IMR-90 (cell line): ENCODE measurements at regions not wholly inside any gene's neighbourhood (a gene's known extent, or its start where the extent isn't known, plus 50 kb on each side); places are given as distances from the start of the nearest gene placed in this dataset.

ENCODE experiments used
- ATAC-seq: fragments of 200-7000 bp; cut with Tn5 transposase; 2 replicates; pipeline ENCODE4 v1.9.1; 2020; ENCODE audit warnings: low read depth, mild to moderate bottlenecking, moderate library complexity
- BruUV-seq: library from RNA; stranded (reverse); fragments of 400-500 nt; replicated peaks from 2 replicates; lab custom pipeline; 2021; lab: Mats Ljungman, UMichigan
- CTCF ChIA-PET: fragments of 300-600 bp; formaldehyde crosslinking; extraction: SDS; loops from one replicate; lab custom pipeline; 2021; ENCODE audit warnings: antibody characterized with exemption; lab: Yijun Ruan, JAX
- POLR2A ChIA-PET: fragments of 300-600 bp; sonication (Branson Sonifier 250); formaldehyde crosslinking; loops from one replicate; lab custom pipeline; 2022; ENCODE audit warnings: antibody characterized with exemption; ENCODE audit not compliant: unreplicated experiment; lab: Charles Lee
- DNase-seq: peaks from one replicate; pipeline ENCODE4 v3.0.0; 2013
- H2AFZ ChIP-seq: replicated peaks from 2 replicates; pipeline ENCODE3; 2013; ENCODE audit warnings: low read length, mild to moderate bottlenecking; ENCODE audit not compliant: poor library complexity
- H2AK5ac ChIP-seq: 2 replicates; pipeline ENCODE4 v1.6.1; 2013; ENCODE audit warnings: low read depth, low read length, inconsistent platforms
- H2AK9ac ChIP-seq: replicated peaks from 2 replicates; pipeline ENCODE3; 2013; ENCODE audit warnings: mild to moderate bottlenecking, low read depth, low read length, moderate library complexity; ENCODE audit not compliant: poor library complexity
- H2BK120ac ChIP-seq: 2 replicates; pipeline ENCODE4 v1.6.1; 2013; ENCODE audit warnings: low read depth, low read length, inconsistent platforms
- H2BK15ac ChIP-seq: 3 replicates; pipeline ENCODE4 v1.6.1; 2013; ENCODE audit warnings: low read depth, low read length, inconsistent platforms
- H2BK20ac ChIP-seq: 2 replicates; pipeline ENCODE4 v1.6.1; 2013; ENCODE audit warnings: low read depth, mild to moderate bottlenecking, inconsistent platforms, low read length, moderate library complexity
- H2BK5ac ChIP-seq: 2 replicates; pipeline ENCODE4 v1.6.1; 2013; ENCODE audit warnings: mild to moderate bottlenecking, low read depth, low read length, inconsistent platforms; ENCODE audit not compliant: poor library complexity, severe bottlenecking
- H3K14ac ChIP-seq: replicated peaks from 2 replicates; pipeline ENCODE4 v1.6.1; 2013; ENCODE audit warnings: low read depth, low read length, inconsistent platforms
- H3K18ac ChIP-seq: 2 replicates; pipeline ENCODE4 v1.6.1; 2013; ENCODE audit warnings: low read depth, low read length, control low read depth
- H3K23ac ChIP-seq: 2 replicates; pipeline ENCODE4 v1.6.1; 2013; ENCODE audit warnings: low read depth, low read length, inconsistent platforms
- H3K27ac ChIP-seq: 2 replicates; pipeline ENCODE4 v1.5.1; 2013; ENCODE audit warnings: mild to moderate bottlenecking, control low read depth, low read length; ENCODE audit not compliant: insufficient read depth
- H3K27me3 ChIP-seq: 2 replicates; pipeline ENCODE4 v1.6.1; 2013; ENCODE audit warnings: low read length; ENCODE audit not compliant: control insufficient read depth, insufficient read depth
- H3K36me3 ChIP-seq: 2 replicates; pipeline ENCODE4 v1.6.1; 2013; ENCODE audit warnings: low read length, mixed read lengths; ENCODE audit not compliant: control insufficient read depth, insufficient read depth
- H3K4ac ChIP-seq: 2 replicates; pipeline ENCODE4 v1.6.1; 2013; ENCODE audit warnings: low read depth, low read length, inconsistent platforms
- H3K4me1 ChIP-seq: 2 replicates; pipeline ENCODE4 v1.6.1; 2013; ENCODE audit warnings: low read length, mixed read lengths; ENCODE audit not compliant: control insufficient read depth, insufficient read depth
- H3K4me2 ChIP-seq: 2 replicates; pipeline ENCODE4 v1.6.1; 2013; ENCODE audit warnings: low read depth, mild to moderate bottlenecking, control low read depth, low read length, moderate library complexity
- H3K4me3 ChIP-seq: 2 replicates; pipeline ENCODE4 v1.5.1; 2013; ENCODE audit warnings: low read depth, mild to moderate bottlenecking, control low read depth, low read length, moderate library complexity; ENCODE audit not compliant: insufficient read depth
- H3K56ac ChIP-seq: 2 replicates; pipeline ENCODE4 v1.6.1; 2013; ENCODE audit warnings: low read length, inconsistent platforms; ENCODE audit not compliant: insufficient read depth; ENCODE audit errors: extremely low read depth
- H3K79me1 ChIP-seq, 2 experiments: 2 replicates each; pipeline ENCODE4 v1.6.1; 2013; ENCODE audit warnings: low read length in 2 of 2, inconsistent platforms in 1 of 2, low read depth in 1 of 2
- H3K9ac ChIP-seq: 2 replicates; pipeline ENCODE4 v1.6.1; 2013; ENCODE audit warnings: low read depth, low read length, control low read depth
- H3K9me1 ChIP-seq: 2 replicates; pipeline ENCODE4 v1.6.1; 2013; ENCODE audit warnings: low read length, inconsistent platforms; ENCODE audit not compliant: insufficient read depth
- H3K9me3 ChIP-seq: 2 replicates; pipeline ENCODE4 v1.6.1; 2013; ENCODE audit warnings: low read length; ENCODE audit not compliant: control insufficient read depth, insufficient read depth
- H4K20me1 ChIP-seq: 2 replicates; pipeline ENCODE4 v1.6.1; 2013; ENCODE audit warnings: low read length, inconsistent platforms; ENCODE audit not compliant: insufficient read depth
- H4K5ac ChIP-seq: 2 replicates; pipeline ENCODE4 v1.6.1; 2013; ENCODE audit warnings: mild to moderate bottlenecking, low read depth, low read length, control low read depth
- H4K8ac ChIP-seq, 2 experiments: 2 replicates each; pipeline ENCODE4 v1.6.1; 2013; ENCODE audit warnings: low read depth in 2 of 2, low read length in 2 of 2, control low read depth in 1 of 2, inconsistent platforms in 1 of 2
- H4K91ac ChIP-seq: 2 replicates; pipeline ENCODE4 v1.6.1; 2013; ENCODE audit warnings: low read depth, low read length, inconsistent platforms; ENCODE audit not compliant: insufficient read depth
- CEBPB ChIP-seq: IDR thresholded peaks from 2 replicates; pipeline ENCODE4 v1.6.1; 2012; ENCODE audit warnings: low read depth, low read length, improper control_type of control experiment
- FOS ChIP-seq: fragments of 150-350 bp; IDR thresholded peaks from 2 replicates; pipeline ENCODE4 v1.6.1; 2016; ENCODE audit warnings: low read depth, low read length
- WGBS, 2 experiments: methylation state at CpG; one replicate each; pipeline versions ENCODE4 v1.1.5 to v1.1.7; 2013; ENCODE audit warnings: missing lambda C conversion rate in 2 of 2; ENCODE audit not compliant: insufficient read length in 1 of 2; ENCODE audit errors: extremely low coverage in 2 of 2; 5-methylcytosine and 5-hydroxymethylcytosine counted together
- dilution Hi-C: fragments of 300-500 bp; cut with HindIII; formaldehyde crosslinking; loops from one replicate; pipeline ENCODE4 v1.14.3; 2018; ENCODE audit warnings: low sequenced_read_pairs; ENCODE audit not compliant: unreplicated experiment
- in situ Hi-C: fragments of 300-500 bp; cut with MboI; formaldehyde crosslinking; loops from 3 replicates; pipeline ENCODE4 v1.14.3; 2019; ENCODE audit warnings: low sequenced_read_pairs, inconsistent platforms, mixed read lengths
- intact Hi-C: fragments of 100-400 bp; cut with micrococcal nuclease; formaldehyde crosslinking; loops from 2 replicates; pipeline ENCODE4 v1.10.0; 2022

DNA sequence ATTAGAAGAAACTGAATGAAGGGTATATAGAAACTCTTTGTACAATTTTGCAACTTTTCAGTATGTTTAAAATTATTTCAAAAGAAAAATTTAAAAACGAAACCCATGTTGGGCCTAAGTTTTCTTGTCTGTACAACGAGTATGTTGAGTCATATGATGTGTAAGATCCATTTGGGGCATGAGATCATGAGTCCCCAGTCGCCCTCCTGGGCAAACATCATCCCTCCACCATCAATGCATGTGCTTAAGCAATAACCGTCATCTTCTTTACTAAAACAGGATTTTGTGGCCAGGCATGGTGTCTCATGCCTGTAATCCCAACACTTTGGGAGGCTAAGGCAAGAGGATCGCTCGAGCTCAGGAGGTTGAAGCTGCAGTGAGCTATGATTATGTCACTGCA lies 54.2 kb upstream of the CDCA7L start:
- TF ChIP-seq FOS (no peak), CEBPB (0 out of 2 replicates have a peak, but pooled peaks have one; percentile 15)
- H3K4ac ChIP-seq, result no peak overlapping the region
- H4K8ac ChIP-seq, result no peak overlapping the region
- no peak overlapping the region for H2AK5ac ChIP-seq
- no peaks in the 10 kb centered on the region for H4K20me1 ChIP-seq
- CTCF ChIA-PET, result no interaction called here
- H3K9me1 ChIP-seq, result no peaks in the 10 kb centered on the region
- H2AFZ ChIP-seq, result no peak overlapping the region
- no peak overlapping the region for H3K18ac ChIP-seq
- H2AK9ac ChIP-seq, result no peak overlapping the region
- no peak for ATAC-seq
- peak; percentile 13 for DNase-seq
- H2BK120ac ChIP-seq, result no peak overlapping the region
- no peak overlapping the region for H4K91ac ChIP-seq
- intact Hi-C loops (loop anchor here (2.0 kb wide), 4 partner anchors 55 to 1221 kb away; partner anchors contain the start of genes CDCA7L and SP4), in situ Hi-C loops (loop anchor here (10.0 kb wide), 2 partner anchors 745 to 1225 kb away; no protein-coding TSS in a partner anchor), dilution Hi-C loops (no loop called here)
- no peak overlapping the region for H2BK20ac ChIP-seq
- H3K27me3 ChIP-seq, result no peaks in the 10 kb centered on the region
- no CpG with 5 or more reads among the region's 6 CpGs for WGBS, 2 experiments
- no peak overlapping the region for H3K9ac ChIP-seq
- no peak overlapping the region for H3K23ac ChIP-seq
- no peak overlapping the region for H2BK15ac ChIP-seq
- H3K14ac ChIP-seq, result no peak overlapping the region
- no peak overlapping the region for H4K5ac ChIP-seq
- H3K4me2 ChIP-seq, result no peak overlapping the region
- H3K9me3 ChIP-seq, result no peaks in the 10 kb centered on the region
- H3K79me1 ChIP-seq, result no peaks in the 10 kb centered on the region
- no TSS peak for BruUV-seq
- H3K56ac ChIP-seq, result no peak overlapping the region
- H3K4me3 ChIP-seq, result no peak overlapping the region
- no peak overlapping the region for H2BK5ac ChIP-seq
- 0 out of 2 replicates have a peak, but pooled peaks cover 3% of the 10 kb centered on the region for H3K4me1 ChIP-seq
- POLR2A ChIA-PET, result no interaction called here
- H3K36me3 ChIP-seq, result no peaks in the 10 kb centered on the region
- H3K27ac ChIP-seq, result no peak overlapping the region
